Lower leg skin (tissue), 3 donors: ENCODE measurements at regions not wholly inside any gene's neighbourhood (a gene's known extent, or its start where the extent isn't known, plus 50 kb on each side); places are given as distances from the start of the nearest gene placed in this dataset.

Source experiments
- CTCF ChIP-seq, 3 donors: fragments of 450-650 bp; IDR thresholded peaks; one replicate each; pipeline ENCODE4 v1.5.1; 2016; ENCODE audit warnings: antibody characterized with exemption in 3 of 3, mild to moderate bottlenecking in 3 of 3, moderate library complexity in 2 of 3
- POLR2A ChIP-seq, 2 donors: fragments of 450-650 bp; IDR thresholded peaks; one replicate each; pipeline ENCODE4 v1.6.1; 2016 to 2017; ENCODE audit warnings: antibody characterized with exemption in 2 of 2, mild to moderate bottlenecking in 1 of 2, moderate library complexity in 1 of 2

GRCh38 chr4:134708026-134708425 is 506.4 kb upstream of the PABPC4L start:
- TF ChIP-seq CTCF (IDR thresholded peaks at IDR 0.05) (no peak), POLR2A (IDR thresholded peaks at IDR 0.05) (no peak)
